Ovary (tissue), 7 donors: ENCODE measurements at regions not wholly inside any gene's neighbourhood (a gene's known extent, or its start where the extent isn't known, plus 50 kb on each side); places are given as distances from the start of the nearest gene placed in this dataset.

ENCODE experiments used
- DNase-seq, 5 donors: peaks; one replicate each; pipeline ENCODE4 v3.0.0-alpha.2; 2019 to 2020
- H3K27ac ChIP-seq, 2 donors: fragments of 200-600 bp; one replicate each; pipeline versions ENCODE4 v1.5.1 to v1.8.0; 2019 to 2022
- H3K27me3 ChIP-seq: fragments of 200-600 bp; one replicate; pipeline ENCODE4 v1.8.0; 2022
- H3K36me3 ChIP-seq: fragments of 200-600 bp; sonication (generic); one replicate; pipeline ENCODE4 v1.5.1; 2019
- H3K4me1 ChIP-seq: one replicate; pipeline ENCODE4 v1.8.1; 2013; ENCODE audit warnings: mild to moderate bottlenecking, moderate library complexity; ENCODE audit not compliant: insufficient read depth
- H3K4me3 ChIP-seq: fragments of 200-600 bp; sonication (generic); one replicate; pipeline ENCODE4 v1.5.1; 2017
- H3K9me3 ChIP-seq, 2 donors: fragments of 200-600 bp in 1 of 2; sonication (generic) in 1 of 2; one replicate each; pipeline versions ENCODE4 v1.5.1 to v1.8.1; 2013 to 2019; ENCODE audit warnings: mild to moderate bottlenecking in 1 of 2, moderate library complexity in 1 of 2
- CTCF ChIP-seq, 3 donors: fragments of 450-650 bp in 2 of 3; fragments of 200-600 bp in 1 of 3; IDR thresholded peaks; one replicate each; pipeline versions ENCODE4 v1.5.1 to v1.8.0; 2016 to 2022; ENCODE audit warnings: antibody characterized with exemption in 3 of 3, mild to moderate bottlenecking in 1 of 3
- EP300 ChIP-seq: sonication (generic); formaldehyde crosslinking; IDR thresholded peaks from one replicate; pipeline ENCODE4 v1.6.1; 2017; ENCODE audit warnings: antibody characterized with exemption
- POLR2A ChIP-seq: fragments of 450-650 bp; IDR thresholded peaks from one replicate; pipeline ENCODE4 v1.6.1; 2017; ENCODE audit warnings: antibody characterized with exemption, mild to moderate bottlenecking, moderate library complexity
- WGBS, 3 donors: extraction: QIAGEN DNeasy Blood & Tissue Kit in 1 of 3; methylation state at CpG; one replicate each; pipeline versions ENCODE4 v1.1.5 to v1.1.7; 2013 to 2017; 5-methylcytosine and 5-hydroxymethylcytosine counted together
- intact Hi-C, 4 donors: fragments of 100-400 bp; cut with DNase I; formaldehyde crosslinking; loops; one replicate each; pipeline versions ENCODE4 v1.11.0 to v1.15.1; 2022 to 2023
- donor health status: DM: no; HTN: no; CAD: no; lungs with moderate emphysema.
- donor health status: DM: no; HTN: no; CAD: no.
- donor health status: Bipolar disorder and iron deficiency.
- donor health status: DM: no; HTN: no; CAD: no.
- donor health status: DM: yes; HTN: yes; CAD: no.

GRCh38 chr15:87123676-87124382 is 1044.2 kb downstream of the AGBL1 start:
- H3K4me3 ChIP-seq: no peak overlapping the region
- no peaks in the 10 kb centered on the region for H3K27me3 ChIP-seq
- no peak for DNase-seq
- intact Hi-C loops: no loop called here
- no peaks in the 10 kb centered on the region for H3K4me1 ChIP-seq
- H3K9me3 ChIP-seq: no peaks in the 10 kb centered on the region
- no peak overlapping the region for H3K27ac ChIP-seq
- 76 to 86% (median 77%) methylated on average over 27 of the region's 27 CpGs for WGBS, 3 donors
- TF ChIP-seq POLR2A (no peak), CTCF (IDR thresholded peaks at IDR 0.05) (no peak), EP300 (no peak)
- no peaks in the 10 kb centered on the region for H3K36me3 ChIP-seq

GRCh38 chr15:87121336-87121735 is 1041.7 kb downstream of the AGBL1 start:
- no peak for TF ChIP-seq POLR2A
- TF ChIP-seq CTCF (IDR thresholded peaks at IDR 0.05): no peak
- TF ChIP-seq EP300: no peak
- WGBS, 3 donors: 44 to 67% (median 67%) methylated on average over 2 of the region's 2 CpGs

GRCh38 chr15:87120555-87120954 is 1040.9 kb downstream of the AGBL1 start:
- no peaks in the 10 kb centered on the region for H3K36me3 ChIP-seq
- no peaks in the 10 kb centered on the region for H3K27me3 ChIP-seq
- H3K9me3 ChIP-seq: no peaks in the 10 kb centered on the region
- H3K27ac ChIP-seq: no peak overlapping the region
- DNase-seq: no peak
- TF ChIP-seq EP300: no peak
- TF ChIP-seq POLR2A: no peak
- TF ChIP-seq CTCF (IDR thresholded peaks at IDR 0.05): no peak
- no peak overlapping the region for H3K4me3 ChIP-seq
- intact Hi-C loops: no loop called here
- H3K4me1 ChIP-seq: no peaks in the 10 kb centered on the region

More at GRCh38 chr15:87121336-87121735, 1041.7 kb downstream of the AGBL1 start:
- intact Hi-C loops: no loop called here
- DNase-seq: no peak
- no peak overlapping the region for H3K4me3 ChIP-seq
- H3K27me3 ChIP-seq: no peaks in the 10 kb centered on the region
- H3K4me1 ChIP-seq: no peaks in the 10 kb centered on the region
- H3K27ac ChIP-seq: no peak overlapping the region
- H3K36me3 ChIP-seq: no peaks in the 10 kb centered on the region
- no peaks in the 10 kb centered on the region for H3K9me3 ChIP-seq

GRCh38 chr15:87118846-87119245 is 1039.2 kb downstream of the AGBL1 start:
- WGBS, 3 donors: 31 to 53% (median 43%) methylated on average over 4 of the region's 4 CpGs
- TF ChIP-seq EP300: no peak
- no peak for TF ChIP-seq CTCF (IDR thresholded peaks at IDR 0.05)
- no peak for TF ChIP-seq POLR2A
- Histone ChIP-seq H3K4me3 (no peak overlapping the region), H3K27ac (no peak overlapping the region), H3K36me3 (no peaks in the 10 kb centered on the region), H3K4me1 (no peaks in the 10 kb centered on the region), H3K27me3 (no peaks in the 10 kb centered on the region), H3K9me3 (no peaks in the 10 kb centered on the region)
- no peak for DNase-seq
- intact Hi-C loops: no loop called here
